ENCODE measurements at regions not wholly inside any gene's neighbourhood (a gene's known extent, or its start where the extent isn't known, plus 50 kb on each side); places are given as distances from the start of the nearest gene placed in this dataset.

GRCh38 chr1:80278936-80279335, 1272.4 kb upstream of the ADGRL4 start:
- Mint-ChIP-seq H3K36me3 (ENCODE audit: low read depth) (no peaks in the 10 kb centered on the region), H3K27me3 (ENCODE audit: insufficient read depth) (no peaks in the 10 kb centered on the region), H3K27ac (no peak overlapping the region), H3K4me3 (no peak overlapping the region), H3K9me3 (no peaks in the 10 kb centered on the region), H3K4me1 (no peaks in the 10 kb centered on the region)
- H3K27me3 ChIP-seq (ENCODE audit: control insufficient read depth, insufficient read depth, low read length, poor library complexity, severe bottlenecking): no peaks in the 10 kb centered on the region
- H3K9me3 ChIP-seq (ENCODE audit: control insufficient read depth, low read length): no peaks in the 10 kb centered on the region
- no peak overlapping the region for H3K4me3 ChIP-seq (ENCODE audit: low read length)
- H3K27ac ChIP-seq (ENCODE audit: low read depth, low read length): no peak overlapping the region
- no peak overlapping the region for H3K9ac ChIP-seq (ENCODE audit: extremely low read depth, low read length, poor library complexity, severe bottlenecking)
- H3K4me1 ChIP-seq (ENCODE audit: control insufficient read depth, insufficient read depth, low read length): no peaks in the 10 kb centered on the region
- no peaks in the 10 kb centered on the region for H3K36me3 ChIP-seq (ENCODE audit: control insufficient read depth, insufficient read depth, low read length)
- no peak for DNase-seq
- TF ChIP-seq, protein P1, sequence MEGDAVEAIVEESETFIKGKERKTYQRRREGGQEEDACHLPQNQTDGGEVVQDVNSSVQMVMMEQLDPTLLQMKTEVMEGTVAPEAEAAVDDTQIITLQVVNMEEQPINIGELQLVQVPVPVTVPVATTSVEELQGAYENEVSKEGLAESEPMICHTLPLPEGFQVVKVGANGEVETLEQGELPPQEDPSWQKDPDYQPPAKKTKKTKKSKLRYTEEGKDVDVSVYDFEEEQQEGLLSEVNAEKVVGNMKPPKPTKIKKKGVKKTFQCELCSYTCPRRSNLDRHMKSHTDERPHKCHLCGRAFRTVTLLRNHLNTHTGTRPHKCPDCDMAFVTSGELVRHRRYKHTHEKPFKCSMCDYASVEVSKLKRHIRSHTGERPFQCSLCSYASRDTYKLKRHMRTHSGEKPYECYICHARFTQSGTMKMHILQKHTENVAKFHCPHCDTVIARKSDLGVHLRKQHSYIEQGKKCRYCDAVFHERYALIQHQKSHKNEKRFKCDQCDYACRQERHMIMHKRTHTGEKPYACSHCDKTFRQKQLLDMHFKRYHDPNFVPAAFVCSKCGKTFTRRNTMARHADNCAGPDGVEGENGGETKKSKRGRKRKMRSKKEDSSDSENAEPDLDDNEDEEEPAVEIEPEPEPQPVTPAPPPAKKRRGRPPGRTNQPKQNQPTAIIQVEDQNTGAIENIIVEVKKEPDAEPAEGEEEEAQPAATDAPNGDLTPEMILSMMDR (conservative IDR thresholded peaks at IDR 0.05): no peak

DNA sequence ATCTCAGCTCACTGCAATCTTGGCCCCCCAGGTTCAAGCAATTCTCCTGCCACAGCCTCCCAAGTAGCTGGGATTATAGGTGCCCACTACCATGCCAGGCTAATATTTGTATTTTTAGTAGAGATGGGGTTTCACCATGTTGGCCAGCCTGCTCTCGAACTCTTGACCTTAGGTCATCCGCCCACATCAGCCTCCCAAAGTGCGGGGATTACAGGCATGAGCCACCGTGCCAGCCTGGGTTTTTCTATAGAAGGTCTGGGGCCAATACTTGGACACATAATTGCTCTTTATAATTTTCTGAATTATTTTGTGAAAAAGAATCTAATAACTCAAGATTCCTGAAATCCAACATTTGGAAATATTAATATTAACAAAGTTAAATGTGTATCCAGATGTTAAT, 1267.7 kb upstream of the ADGRL4 start:
- Mint-ChIP-seq H3K4me1 (no peaks in the 10 kb centered on the region), H3K9me3 (no peaks in the 10 kb centered on the region), H3K27me3 (ENCODE audit: insufficient read depth) (no peaks in the 10 kb centered on the region), H3K27ac (no peak overlapping the region), H3K36me3 (ENCODE audit: low read depth) (no peaks in the 10 kb centered on the region), H3K4me3 (no peak overlapping the region)
- TF ChIP-seq, protein P1 (conservative IDR thresholded peaks at IDR 0.05): no peak
- Histone ChIP-seq H3K4me1 (ENCODE audit: control insufficient read depth, insufficient read depth, low read length) (no peaks in the 10 kb centered on the region), H3K36me3 (ENCODE audit: control insufficient read depth, insufficient read depth, low read length) (no peaks in the 10 kb centered on the region), H3K9me3 (ENCODE audit: control insufficient read depth, low read length) (no peaks in the 10 kb centered on the region), H3K9ac (ENCODE audit: extremely low read depth, low read length, poor library complexity, severe bottlenecking) (no peak overlapping the region), H3K27ac (ENCODE audit: low read depth, low read length) (no peak overlapping the region), H3K27me3 (ENCODE audit: control insufficient read depth, insufficient read depth, low read length, poor library complexity, severe bottlenecking) (no peaks in the 10 kb centered on the region), H3K4me3 (ENCODE audit: low read length) (no peak overlapping the region)
- no peak for DNase-seq
- 92 to 93% methylated on average over 3 to 4 of the region's 4 CpGs for WGBS, 2 experiments (ENCODE audit: insufficient coverage in 1 of 2, insufficient read length in 1 of 2)

DNA sequence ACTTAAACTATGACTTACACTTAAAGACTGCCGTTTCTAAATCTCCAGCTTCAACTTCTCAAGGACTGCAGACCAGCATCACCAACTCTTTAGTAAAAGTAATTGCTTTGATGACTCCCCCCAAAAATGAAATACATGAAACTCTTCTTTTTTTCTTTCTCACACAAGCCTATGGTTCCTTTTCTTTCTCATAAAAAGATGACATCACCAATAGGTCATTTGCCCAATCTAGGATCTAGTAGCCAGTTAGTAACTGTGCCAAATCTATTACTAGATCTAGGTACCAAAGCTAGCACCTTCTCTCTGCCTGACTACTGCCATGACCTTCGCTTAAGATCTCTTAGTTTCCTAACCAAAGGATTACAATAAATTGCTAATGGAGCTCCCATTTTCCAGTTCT, 1266.0 kb upstream of the ADGRL4 start:
- Mint-ChIP-seq H3K4me1 (no peaks in the 10 kb centered on the region), H3K36me3 (ENCODE audit: low read depth) (no peaks in the 10 kb centered on the region), H3K27me3 (ENCODE audit: insufficient read depth) (no peaks in the 10 kb centered on the region), H3K4me3 (no peak overlapping the region), H3K9me3 (no peaks in the 10 kb centered on the region), H3K27ac (no peak overlapping the region)
- WGBS, 2 experiments (ENCODE audit: insufficient coverage in 1 of 2, insufficient read length in 1 of 2): 94 to 100% methylated on average over 1 to 2 of the region's 2 CpGs
- Histone ChIP-seq H3K27me3 (ENCODE audit: control insufficient read depth, insufficient read depth, low read length, poor library complexity, severe bottlenecking) (no peaks in the 10 kb centered on the region), H3K4me3 (ENCODE audit: low read length) (no peak overlapping the region), H3K9ac (ENCODE audit: extremely low read depth, low read length, poor library complexity, severe bottlenecking) (no peak overlapping the region), H3K27ac (ENCODE audit: low read depth, low read length) (no peak overlapping the region), H3K36me3 (ENCODE audit: control insufficient read depth, insufficient read depth, low read length) (no peaks in the 10 kb centered on the region), H3K9me3 (ENCODE audit: control insufficient read depth, low read length) (no peaks in the 10 kb centered on the region), H3K4me1 (ENCODE audit: control insufficient read depth, insufficient read depth, low read length) (no peaks in the 10 kb centered on the region)
- DNase-seq: no peak
- TF ChIP-seq, protein P1 (conservative IDR thresholded peaks at IDR 0.05): no peak

Measured in endodermal cell (in vitro differentiated cells).